ENCODE measurements at regions not wholly inside any gene's neighbourhood (a gene's known extent, or its start where the extent isn't known, plus 50 kb on each side); places are given as distances from the start of the nearest gene placed in this dataset.

- no peak overlapping the region for H2AFZ ChIP-seq (ENCODE audit: control insufficient read depth, low read depth, low read length)
- H3K9ac ChIP-seq (ENCODE audit: control insufficient read depth, insufficient read depth, low read length) = no peak overlapping the region
- H4K20me1 ChIP-seq (ENCODE audit: control insufficient read depth, insufficient read depth) = no peaks in the 10 kb centered on the region
- no peaks in the 10 kb centered on the region for H3K36me3 ChIP-seq (ENCODE audit: control insufficient read depth in 2 of 2, insufficient read depth in 2 of 2, low read length in 1 of 2)
- in situ Hi-C loops (cut with MboI) = no loop called here
- FAIRE-seq = no peak
- TF ChIP-seq CBX5 (IDR thresholded peaks at IDR 0.05; ENCODE audit: low read depth) = no peak
- TF ChIP-seq BCLAF1 (IDR thresholded peaks at IDR 0.05) = no peak
- TF ChIP-seq NBN (IDR thresholded peaks at IDR 0.05) = no peak
- TF ChIP-seq CREM (IDR thresholded peaks at IDR 0.05; ENCODE audit: low read depth) = no peak
- TF ChIP-seq RUNX3 (IDR thresholded peaks at IDR 0.05; ENCODE audit: low read length) = no peak
- TF ChIP-seq KDM1A (IDR thresholded peaks at IDR 0.05; ENCODE audit: borderline replicate concordance) = no peak
- no peak for TF ChIP-seq ZNF274 (IDR thresholded peaks at IDR 0.05; ENCODE audit: insufficient read depth, insufficient read length)
- TF ChIP-seq HDAC2 (IDR thresholded peaks at IDR 0.05) = no peak
- TF ChIP-seq ZBED1 (IDR thresholded peaks at IDR 0.05; ENCODE audit: borderline replicate concordance) = no peak
- TF ChIP-seq, protein P1, sequence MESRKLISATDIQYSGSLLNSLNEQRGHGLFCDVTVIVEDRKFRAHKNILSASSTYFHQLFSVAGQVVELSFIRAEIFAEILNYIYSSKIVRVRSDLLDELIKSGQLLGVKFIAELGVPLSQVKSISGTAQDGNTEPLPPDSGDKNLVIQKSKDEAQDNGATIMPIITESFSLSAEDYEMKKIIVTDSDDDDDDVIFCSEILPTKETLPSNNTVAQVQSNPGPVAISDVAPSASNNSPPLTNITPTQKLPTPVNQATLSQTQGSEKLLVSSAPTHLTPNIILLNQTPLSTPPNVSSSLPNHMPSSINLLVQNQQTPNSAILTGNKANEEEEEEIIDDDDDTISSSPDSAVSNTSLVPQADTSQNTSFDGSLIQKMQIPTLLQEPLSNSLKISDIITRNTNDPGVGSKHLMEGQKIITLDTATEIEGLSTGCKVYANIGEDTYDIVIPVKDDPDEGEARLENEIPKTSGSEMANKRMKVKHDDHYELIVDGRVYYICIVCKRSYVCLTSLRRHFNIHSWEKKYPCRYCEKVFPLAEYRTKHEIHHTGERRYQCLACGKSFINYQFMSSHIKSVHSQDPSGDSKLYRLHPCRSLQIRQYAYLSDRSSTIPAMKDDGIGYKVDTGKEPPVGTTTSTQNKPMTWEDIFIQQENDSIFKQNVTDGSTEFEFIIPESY (IDR thresholded peaks at IDR 0.05) = no peak
- TF ChIP-seq ZNF687 (IDR thresholded peaks at IDR 0.05) = no peak
- TF ChIP-seq, protein P2, sequence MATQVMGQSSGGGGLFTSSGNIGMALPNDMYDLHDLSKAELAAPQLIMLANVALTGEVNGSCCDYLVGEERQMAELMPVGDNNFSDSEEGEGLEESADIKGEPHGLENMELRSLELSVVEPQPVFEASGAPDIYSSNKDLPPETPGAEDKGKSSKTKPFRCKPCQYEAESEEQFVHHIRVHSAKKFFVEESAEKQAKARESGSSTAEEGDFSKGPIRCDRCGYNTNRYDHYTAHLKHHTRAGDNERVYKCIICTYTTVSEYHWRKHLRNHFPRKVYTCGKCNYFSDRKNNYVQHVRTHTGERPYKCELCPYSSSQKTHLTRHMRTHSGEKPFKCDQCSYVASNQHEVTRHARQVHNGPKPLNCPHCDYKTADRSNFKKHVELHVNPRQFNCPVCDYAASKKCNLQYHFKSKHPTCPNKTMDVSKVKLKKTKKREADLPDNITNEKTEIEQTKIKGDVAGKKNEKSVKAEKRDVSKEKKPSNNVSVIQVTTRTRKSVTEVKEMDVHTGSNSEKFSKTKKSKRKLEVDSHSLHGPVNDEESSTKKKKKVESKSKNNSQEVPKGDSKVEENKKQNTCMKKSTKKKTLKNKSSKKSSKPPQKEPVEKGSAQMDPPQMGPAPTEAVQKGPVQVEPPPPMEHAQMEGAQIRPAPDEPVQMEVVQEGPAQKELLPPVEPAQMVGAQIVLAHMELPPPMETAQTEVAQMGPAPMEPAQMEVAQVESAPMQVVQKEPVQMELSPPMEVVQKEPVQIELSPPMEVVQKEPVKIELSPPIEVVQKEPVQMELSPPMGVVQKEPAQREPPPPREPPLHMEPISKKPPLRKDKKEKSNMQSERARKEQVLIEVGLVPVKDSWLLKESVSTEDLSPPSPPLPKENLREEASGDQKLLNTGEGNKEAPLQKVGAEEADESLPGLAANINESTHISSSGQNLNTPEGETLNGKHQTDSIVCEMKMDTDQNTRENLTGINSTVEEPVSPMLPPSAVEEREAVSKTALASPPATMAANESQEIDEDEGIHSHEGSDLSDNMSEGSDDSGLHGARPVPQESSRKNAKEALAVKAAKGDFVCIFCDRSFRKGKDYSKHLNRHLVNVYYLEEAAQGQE (IDR thresholded peaks at IDR 0.05; ENCODE audit: low read depth, low read length) = no peak
- H3K79me2 ChIP-seq (ENCODE audit: control insufficient read depth, insufficient read depth, low read length) = no peaks in the 10 kb centered on the region
- ATAC-seq = no peak
- ChIA-PET RAD21 (ENCODE audit: unreplicated experiment) (no interaction called here), SMC1A (ENCODE audit: uncharacterized antibody, unreplicated experiment) (interaction anchor here (0.6 kb wide), 1 partner anchor 1523 kb away, joined by 3 read pairs; no protein-coding TSS in a partner anchor), CTCF (no interaction called here), POLR2A (no interaction called here)
- no TSS peak for BruUV-seq (replicated peaks)
- 59% methylated on average over 4 of the region's 4 CpGs for WGBS (ENCODE audit: insufficient coverage, insufficient replicate concordance, low lambda C conversion rate, missing lambda C conversion rate)
- no peaks in the 10 kb centered on the region for H3K27me3 ChIP-seq (replicated peaks in 1 of 2; ENCODE audit: control insufficient read depth in 2 of 2, insufficient read depth in 2 of 2, low read length in 1 of 2)
- no peaks in the 10 kb centered on the region for H3K4me1 ChIP-seq (ENCODE audit: control insufficient read depth, insufficient read depth, low read length)
- intact Hi-C loops (cut with micrococcal nuclease; ENCODE audit: unreplicated experiment) = no loop called here
- no peaks in the 10 kb centered on the region for H3K9me3 ChIP-seq (replicated peaks; ENCODE audit: control insufficient read depth, insufficient read depth, low read length)
- H3K4me2 ChIP-seq (ENCODE audit: control insufficient read depth, insufficient read depth) = no peak overlapping the region
- no peak for DNase-seq (ENCODE audit: low read depth, low spot score)
- no peak overlapping the region for H3K27ac ChIP-seq (ENCODE audit: control insufficient read depth, insufficient read depth)
- H3K4me3 ChIP-seq = no peak overlapping the region
Measured at GRCh38 chr5:60056191-60056590, 162.7 kb upstream of the PDE4D start.
